ENCODE measurements at regions not wholly inside any gene's neighbourhood (a gene's known extent, or its start where the extent isn't known, plus 50 kb on each side); places are given as distances from the start of the nearest gene placed in this dataset.
A peak's percentile ranks its signal among the peaks of the same experiment; 100 is the strongest.

DNA sequence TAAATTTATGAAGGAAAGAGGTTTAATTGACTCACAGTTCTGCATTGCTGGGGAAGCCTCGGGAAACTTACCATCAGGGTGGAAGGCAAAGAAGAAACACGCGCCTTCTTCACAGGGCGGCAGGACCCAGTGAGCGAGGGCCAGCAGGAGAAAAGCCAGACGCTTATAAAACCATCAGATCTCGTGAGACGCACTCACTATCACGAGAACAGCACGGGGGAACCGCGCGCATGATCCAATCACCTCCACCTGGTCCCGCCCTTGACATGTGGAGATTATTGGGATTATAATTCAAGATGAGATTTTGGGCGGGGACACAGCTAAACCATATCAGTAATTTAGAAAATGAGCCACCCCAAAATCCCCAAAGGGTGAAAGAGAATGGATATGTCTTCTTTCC, 187.1 kb downstream of the RAP2A start:
- H3K4me3 ChIP-seq (replicated peaks; ENCODE audit: low read depth, low read length): no peak overlapping the region
- TF ChIP-seq, protein P1, sequence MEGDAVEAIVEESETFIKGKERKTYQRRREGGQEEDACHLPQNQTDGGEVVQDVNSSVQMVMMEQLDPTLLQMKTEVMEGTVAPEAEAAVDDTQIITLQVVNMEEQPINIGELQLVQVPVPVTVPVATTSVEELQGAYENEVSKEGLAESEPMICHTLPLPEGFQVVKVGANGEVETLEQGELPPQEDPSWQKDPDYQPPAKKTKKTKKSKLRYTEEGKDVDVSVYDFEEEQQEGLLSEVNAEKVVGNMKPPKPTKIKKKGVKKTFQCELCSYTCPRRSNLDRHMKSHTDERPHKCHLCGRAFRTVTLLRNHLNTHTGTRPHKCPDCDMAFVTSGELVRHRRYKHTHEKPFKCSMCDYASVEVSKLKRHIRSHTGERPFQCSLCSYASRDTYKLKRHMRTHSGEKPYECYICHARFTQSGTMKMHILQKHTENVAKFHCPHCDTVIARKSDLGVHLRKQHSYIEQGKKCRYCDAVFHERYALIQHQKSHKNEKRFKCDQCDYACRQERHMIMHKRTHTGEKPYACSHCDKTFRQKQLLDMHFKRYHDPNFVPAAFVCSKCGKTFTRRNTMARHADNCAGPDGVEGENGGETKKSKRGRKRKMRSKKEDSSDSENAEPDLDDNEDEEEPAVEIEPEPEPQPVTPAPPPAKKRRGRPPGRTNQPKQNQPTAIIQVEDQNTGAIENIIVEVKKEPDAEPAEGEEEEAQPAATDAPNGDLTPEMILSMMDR (IDR thresholded peaks at IDR 0.05; ENCODE audit: low read length, missing control alignments): no peak
- DNase-seq (ENCODE audit: low read depth): no peak

DNA sequence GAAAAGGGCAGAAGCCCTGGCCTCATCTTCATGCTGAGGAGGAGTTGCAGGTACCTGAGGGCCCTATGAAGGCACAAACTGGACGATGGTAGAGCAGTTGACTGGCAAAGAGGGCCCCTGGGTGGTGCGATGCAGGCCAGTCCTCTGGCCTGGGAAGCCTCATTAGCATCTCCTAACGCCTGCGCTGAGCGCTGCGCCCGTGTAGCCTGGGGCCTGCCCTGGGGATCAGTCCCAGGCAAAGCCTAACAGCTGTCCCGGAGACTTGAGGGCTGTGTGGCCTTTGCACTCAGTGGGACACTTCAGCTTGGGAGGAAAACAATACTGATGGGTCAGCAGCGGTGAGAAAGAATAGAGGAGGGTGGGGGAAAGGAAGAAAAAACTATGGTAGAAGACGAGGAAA, 187.7 kb downstream of the RAP2A start:
- H3K4me3 ChIP-seq (replicated peaks; ENCODE audit: low read depth, low read length): no peak overlapping the region
- no peak for DNase-seq (ENCODE audit: low read depth)
- TF ChIP-seq, protein P1 (IDR thresholded peaks at IDR 0.05; ENCODE audit: low read length, missing control alignments): no peak

DNA sequence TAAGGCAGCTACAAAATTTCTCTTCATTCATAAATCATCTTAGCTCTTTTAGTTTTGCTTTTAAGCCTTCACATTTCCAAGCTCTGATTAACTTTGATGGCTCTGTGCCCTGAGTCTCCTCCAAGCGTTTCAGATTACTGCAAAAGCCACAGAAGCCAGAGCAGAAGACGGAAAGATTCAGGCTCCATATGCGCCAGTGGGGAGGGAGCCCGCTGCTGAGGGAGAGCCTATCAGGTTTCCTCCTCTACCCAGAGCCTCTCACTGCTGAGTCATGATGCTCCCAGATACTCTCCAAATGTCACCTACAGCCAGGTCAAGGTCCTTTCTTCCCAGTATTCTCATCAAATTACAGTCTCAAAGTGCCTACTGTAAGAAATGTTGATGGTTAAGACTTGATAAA, 193.6 kb downstream of the RAP2A start:
- no peak overlapping the region for H3K4me3 ChIP-seq (replicated peaks; ENCODE audit: low read depth, low read length)
- TF ChIP-seq, protein P1 (IDR thresholded peaks at IDR 0.05; ENCODE audit: low read length, missing control alignments): no peak
- DNase-seq (ENCODE audit: low read depth): peak; percentile 93

DNA sequence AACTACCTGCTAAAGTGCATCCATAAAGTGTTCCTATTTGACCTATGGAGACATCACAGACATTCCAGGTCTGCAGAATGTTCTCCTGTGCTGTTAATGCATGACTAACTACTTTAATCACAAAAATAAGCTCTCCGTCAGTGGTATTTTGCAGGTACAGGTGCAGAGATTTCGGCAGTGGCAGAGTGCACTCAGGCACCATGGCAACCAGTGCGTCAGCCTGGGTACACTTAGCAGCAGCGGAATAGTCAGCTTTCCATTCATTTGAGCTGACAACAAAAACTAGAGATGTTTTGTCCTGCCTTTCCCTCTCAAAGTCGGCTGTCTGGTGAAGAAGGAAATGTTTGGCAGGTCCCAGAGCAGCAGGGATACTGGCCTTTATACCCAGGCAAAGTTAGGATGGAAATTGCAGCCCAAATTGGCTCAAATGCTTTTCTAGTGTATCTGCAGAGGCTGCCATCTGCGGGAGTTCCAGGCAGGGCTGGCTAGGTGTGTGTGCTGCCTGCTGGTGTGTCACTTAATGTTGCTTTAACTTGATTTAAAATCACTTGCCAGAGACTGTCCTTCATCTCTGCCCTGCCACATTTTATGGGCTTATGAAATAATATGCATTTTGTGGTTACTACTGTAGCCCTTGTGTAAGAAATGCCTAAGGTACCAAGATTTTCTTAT, 195.8 kb downstream of the RAP2A start:
- no peak overlapping the region for H3K4me3 ChIP-seq (replicated peaks; ENCODE audit: low read depth, low read length)
- TF ChIP-seq, protein P1 (IDR thresholded peaks at IDR 0.05; ENCODE audit: low read length, missing control alignments): no peak
- DNase-seq (ENCODE audit: low read depth): no peak

DNA sequence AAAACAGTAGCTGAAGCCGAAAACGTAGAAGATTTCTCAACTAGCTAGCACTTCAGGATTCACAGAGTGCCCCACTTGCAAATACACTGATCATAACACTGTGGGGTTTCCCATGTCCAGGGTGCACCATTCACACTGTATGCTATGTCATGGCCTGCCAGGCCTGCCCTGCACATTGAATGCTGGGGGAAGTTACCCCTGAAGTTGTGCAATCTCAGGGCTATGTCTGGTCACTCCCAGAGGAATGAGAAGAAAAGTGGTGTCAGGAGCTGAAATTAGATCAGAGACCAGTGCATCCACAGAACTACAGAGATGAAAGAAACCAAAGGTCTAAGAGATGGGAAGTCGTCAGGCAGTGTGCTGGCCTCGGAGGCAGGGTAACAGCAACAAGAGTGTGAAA, 196.8 kb downstream of the RAP2A start:
- TF ChIP-seq, protein P1 (IDR thresholded peaks at IDR 0.05; ENCODE audit: low read length, missing control alignments): no peak
- no peak overlapping the region for H3K4me3 ChIP-seq (replicated peaks; ENCODE audit: low read depth, low read length)
- peak; percentile 5 for DNase-seq (ENCODE audit: low read depth)

DNA sequence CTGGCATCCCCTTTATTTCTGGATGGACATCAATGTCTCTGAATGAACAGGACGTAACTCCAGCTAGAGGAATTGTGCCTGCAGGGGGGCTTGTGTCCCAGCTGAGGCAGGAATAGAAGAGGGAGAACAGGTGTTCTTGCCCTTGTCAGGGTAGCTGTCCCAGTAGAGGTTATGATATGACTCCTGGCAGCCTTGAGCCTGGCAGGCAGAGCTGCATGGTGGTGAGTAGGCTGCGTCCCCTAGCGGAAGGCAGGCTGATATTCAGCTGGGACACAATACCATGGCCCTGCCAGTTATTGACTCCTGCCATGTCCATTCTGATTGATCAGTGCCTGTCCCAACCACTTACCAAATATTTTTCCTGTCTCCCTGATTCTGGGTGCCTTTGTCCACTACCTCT, 197.2 kb downstream of the RAP2A start:
- H3K4me3 ChIP-seq (replicated peaks; ENCODE audit: low read depth, low read length): no peak overlapping the region
- DNase-seq (ENCODE audit: low read depth): no peak
- TF ChIP-seq, protein P1 (IDR thresholded peaks at IDR 0.05; ENCODE audit: low read length, missing control alignments): no peak

DNA sequence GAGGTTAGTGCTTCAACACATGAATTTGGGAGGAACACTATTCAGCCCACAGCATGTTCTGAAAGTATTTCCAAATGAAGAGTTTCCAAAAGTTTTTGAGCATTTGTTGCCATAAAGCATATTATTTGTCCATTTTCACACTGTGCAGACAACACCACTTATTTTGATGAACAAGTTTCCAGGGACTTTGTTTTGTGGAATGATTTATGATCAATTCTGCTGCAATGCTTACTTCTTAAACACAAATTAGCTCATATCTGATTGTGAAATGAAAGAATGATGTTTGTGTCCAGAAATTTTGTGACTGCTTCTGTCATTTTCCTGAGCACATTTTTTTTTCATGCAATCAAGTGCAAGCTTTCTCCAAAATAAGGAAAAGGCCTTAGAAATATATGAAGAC, 205.3 kb downstream of the RAP2A start:
- no peak overlapping the region for H3K4me3 ChIP-seq (replicated peaks; ENCODE audit: low read depth, low read length)
- no peak for DNase-seq (ENCODE audit: low read depth)
- TF ChIP-seq, protein P1 (IDR thresholded peaks at IDR 0.05; ENCODE audit: low read length, missing control alignments): no peak
